ENCODE measurements at regions not wholly inside any gene's neighbourhood (a gene's known extent, or its start where the extent isn't known, plus 50 kb on each side); places are given as distances from the start of the nearest gene placed in this dataset.

DNA sequence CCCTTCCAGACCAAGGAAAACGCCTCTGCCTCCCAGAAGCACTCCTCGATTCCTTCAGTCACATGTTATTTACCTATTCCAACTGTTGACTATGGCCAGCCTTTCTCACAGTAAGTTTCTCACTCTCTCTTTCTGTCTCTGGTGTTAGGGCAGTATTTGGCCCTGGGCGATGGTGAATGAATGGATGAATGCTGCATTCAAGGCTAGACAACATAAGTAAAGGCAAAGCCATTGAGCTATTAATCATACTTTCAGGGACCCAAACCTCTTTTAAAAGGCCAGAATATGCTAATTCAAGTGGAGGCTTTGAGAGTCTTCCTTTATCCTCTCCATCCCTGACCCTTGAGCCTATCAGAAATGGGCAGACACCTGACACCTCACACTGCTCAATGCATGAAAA lies 78.5 kb downstream of the SEC61B start:
- CTCF ChIA-PET = no interaction called here

DNA sequence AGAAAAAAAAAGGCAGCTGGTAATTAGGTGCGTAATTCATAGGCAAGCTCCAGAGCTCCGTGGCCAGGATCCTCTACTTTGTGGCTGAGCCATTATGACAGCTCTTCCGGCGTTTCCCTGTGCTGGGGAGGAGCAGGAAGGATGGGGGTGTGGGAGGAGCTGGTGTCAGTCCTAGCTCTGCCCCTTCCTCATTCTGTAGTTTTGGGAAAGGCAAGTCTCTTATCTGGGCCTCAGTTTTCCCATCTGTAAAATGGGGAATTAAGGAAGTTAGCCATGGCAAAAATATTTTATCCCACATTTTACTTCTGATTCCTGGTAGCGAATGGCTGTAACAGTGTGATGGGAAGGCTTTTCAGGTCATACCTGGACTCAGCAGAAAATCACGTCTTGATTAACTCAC lies 81.1 kb downstream of the SEC61B start:
- no peak overlapping the region for H3K4me3 ChIP-seq (ENCODE audit: low read depth, low read length)
- ChIA-PET POLR2A (no interaction called here), CTCF (no interaction called here)
- no peak for DNase-seq (ENCODE audit: low read depth, low spot score)
- H3K27ac ChIP-seq (ENCODE audit: low read depth, low read length) = no peak overlapping the region
- H3K27me3 ChIP-seq (ENCODE audit: control insufficient read depth, insufficient read depth, low read length) = no peaks in the 10 kb centered on the region
- no peaks in the 10 kb centered on the region; the same call in 1 of the 2 replicates for H3K9me3 ChIP-seq (ENCODE audit: control insufficient read depth, insufficient read depth, low read length)
- TF ChIP-seq, protein P1, sequence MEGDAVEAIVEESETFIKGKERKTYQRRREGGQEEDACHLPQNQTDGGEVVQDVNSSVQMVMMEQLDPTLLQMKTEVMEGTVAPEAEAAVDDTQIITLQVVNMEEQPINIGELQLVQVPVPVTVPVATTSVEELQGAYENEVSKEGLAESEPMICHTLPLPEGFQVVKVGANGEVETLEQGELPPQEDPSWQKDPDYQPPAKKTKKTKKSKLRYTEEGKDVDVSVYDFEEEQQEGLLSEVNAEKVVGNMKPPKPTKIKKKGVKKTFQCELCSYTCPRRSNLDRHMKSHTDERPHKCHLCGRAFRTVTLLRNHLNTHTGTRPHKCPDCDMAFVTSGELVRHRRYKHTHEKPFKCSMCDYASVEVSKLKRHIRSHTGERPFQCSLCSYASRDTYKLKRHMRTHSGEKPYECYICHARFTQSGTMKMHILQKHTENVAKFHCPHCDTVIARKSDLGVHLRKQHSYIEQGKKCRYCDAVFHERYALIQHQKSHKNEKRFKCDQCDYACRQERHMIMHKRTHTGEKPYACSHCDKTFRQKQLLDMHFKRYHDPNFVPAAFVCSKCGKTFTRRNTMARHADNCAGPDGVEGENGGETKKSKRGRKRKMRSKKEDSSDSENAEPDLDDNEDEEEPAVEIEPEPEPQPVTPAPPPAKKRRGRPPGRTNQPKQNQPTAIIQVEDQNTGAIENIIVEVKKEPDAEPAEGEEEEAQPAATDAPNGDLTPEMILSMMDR (IDR thresholded peaks at IDR 0.05; ENCODE audit: low read depth, low read length) = no peak

More for the DNA sequence above, 78.5 kb downstream of the SEC61B start:
- H3K9me3 ChIP-seq (ENCODE audit: control insufficient read depth, insufficient read depth, low read length) = no peaks in the 10 kb centered on the region
- POLR2A ChIA-PET = no interaction called here
- TF ChIP-seq, protein P1 (IDR thresholded peaks at IDR 0.05; ENCODE audit: low read depth, low read length) = no peak
- H3K4me3 ChIP-seq (ENCODE audit: low read depth, low read length) = no peak overlapping the region
- DNase-seq (ENCODE audit: low read depth, low spot score) = no peak
- no peaks in the 10 kb centered on the region for H3K27me3 ChIP-seq (ENCODE audit: control insufficient read depth, insufficient read depth, low read length)
- no peak overlapping the region for H3K27ac ChIP-seq (ENCODE audit: low read depth, low read length)

DNA sequence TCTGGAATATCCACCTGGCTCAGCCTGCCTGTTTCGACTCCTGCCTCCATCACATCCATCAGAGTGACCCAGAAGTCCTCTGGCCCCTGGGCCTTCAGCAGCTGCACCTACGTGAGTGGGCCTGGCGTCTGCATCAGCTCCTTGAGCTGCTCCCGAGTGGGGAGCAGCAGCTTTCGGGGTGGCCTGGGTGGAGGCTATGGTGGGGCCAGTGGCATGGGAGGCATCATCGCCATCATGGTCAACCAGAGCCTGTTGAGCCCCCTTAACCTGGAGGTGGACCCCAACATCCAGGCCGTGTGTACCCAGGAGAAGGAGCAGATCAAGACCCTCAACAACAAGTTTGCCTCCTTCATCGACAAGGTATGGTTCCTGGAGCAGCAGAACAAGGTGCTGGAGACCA lies 83.0 kb downstream of the SEC61B start:
- ChIA-PET POLR2A (no interaction called here), CTCF (no interaction called here)
- Histone ChIP-seq H3K27ac (ENCODE audit: low read depth, low read length) (no peak overlapping the region), H3K27me3 (ENCODE audit: control insufficient read depth, insufficient read depth, low read length) (no peaks in the 10 kb centered on the region), H3K4me3 (ENCODE audit: low read depth, low read length) (no peak overlapping the region), H3K9me3 (ENCODE audit: control insufficient read depth, insufficient read depth, low read length) (no peaks in the 10 kb centered on the region; the same call in 1 of the 2 replicates)
- DNase-seq (ENCODE audit: low read depth, low spot score) = no peak
- TF ChIP-seq, protein P1 (IDR thresholded peaks at IDR 0.05; ENCODE audit: low read depth, low read length) = no peak

DNA sequence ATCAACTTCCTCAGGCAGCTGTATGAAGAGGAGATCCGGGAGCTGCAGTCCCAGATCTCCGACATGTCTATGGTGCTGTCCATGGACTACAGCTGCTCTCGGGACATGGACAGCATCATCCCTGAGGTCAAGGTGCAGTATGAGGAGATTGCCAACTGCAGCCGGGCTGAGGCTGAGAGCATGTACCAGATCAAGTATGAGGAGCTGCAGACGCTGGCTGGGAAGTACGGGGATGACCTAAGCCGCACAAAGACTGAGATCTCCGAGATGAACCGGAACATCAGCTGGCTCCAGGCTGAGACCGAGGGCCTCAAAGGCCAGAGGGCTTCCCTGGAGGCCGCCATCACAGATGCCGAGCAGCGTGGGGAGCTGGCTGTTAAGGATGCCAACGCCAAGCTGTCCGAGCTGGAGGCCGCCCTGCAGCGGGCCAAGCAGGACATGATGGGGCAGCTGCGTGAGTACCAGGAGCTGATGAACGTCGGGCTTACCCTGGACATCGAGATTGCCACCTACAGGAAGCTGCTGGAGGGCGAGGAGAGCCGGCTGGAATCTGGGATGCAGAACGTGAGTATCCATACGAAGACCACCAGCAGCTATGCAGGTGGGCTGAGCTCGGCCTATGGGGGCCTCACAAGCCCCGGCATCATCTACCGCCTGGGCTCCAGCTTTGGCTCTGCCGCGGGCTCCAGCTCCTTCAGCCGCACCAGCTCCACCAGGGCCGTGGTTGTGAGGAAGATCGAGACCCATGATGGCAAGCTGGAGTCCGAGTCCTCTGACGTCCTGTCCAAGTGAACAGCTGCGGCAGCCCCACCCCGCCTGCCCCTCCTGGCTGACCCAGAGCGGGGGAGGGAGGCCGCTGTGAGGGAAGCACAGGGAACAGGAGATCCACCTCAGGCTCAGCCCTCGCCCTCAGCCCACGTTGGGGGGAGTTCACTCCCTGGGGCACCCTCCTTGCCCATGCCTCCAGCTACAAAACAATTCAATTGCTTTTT lies 84.0 kb downstream of the SEC61B start:
- no peak overlapping the region for H3K27ac ChIP-seq (ENCODE audit: low read depth, low read length)
- no peaks in the 10 kb centered on the region for H3K27me3 ChIP-seq (ENCODE audit: control insufficient read depth, insufficient read depth, low read length)
- ChIA-PET POLR2A (no interaction called here), CTCF (no interaction called here)
- H3K4me3 ChIP-seq (ENCODE audit: low read depth, low read length) = no peak overlapping the region
- H3K9me3 ChIP-seq (ENCODE audit: control insufficient read depth, insufficient read depth, low read length) = no peaks in the 10 kb centered on the region; the same call in 1 of the 2 replicates
- TF ChIP-seq, protein P1 (IDR thresholded peaks at IDR 0.05; ENCODE audit: low read depth, low read length) = no peak
- no peak for DNase-seq (ENCODE audit: low read depth, low spot score)

DNA sequence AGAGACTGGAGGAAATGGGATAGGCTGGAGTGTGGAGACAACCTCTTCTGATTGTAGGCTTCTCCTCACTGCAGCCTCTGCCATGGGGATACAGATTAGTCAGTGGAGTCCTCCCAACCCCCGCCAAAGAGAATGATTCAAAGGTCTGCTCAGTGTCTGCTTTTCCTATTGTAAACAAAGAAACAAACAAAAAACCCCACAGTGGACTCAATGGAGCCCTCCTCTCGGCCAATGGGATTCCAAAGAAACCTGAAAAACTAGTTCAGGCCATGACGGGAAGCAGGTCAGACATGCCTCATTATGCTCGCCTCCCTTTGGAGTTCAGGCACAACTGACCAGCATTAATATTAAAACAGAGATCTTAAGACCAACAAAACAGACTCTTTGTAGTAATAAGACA lies 85.8 kb downstream of the SEC61B start:
- TF ChIP-seq, protein P1 (IDR thresholded peaks at IDR 0.05; ENCODE audit: low read depth, low read length) = no peak
- Histone ChIP-seq H3K9me3 (ENCODE audit: control insufficient read depth, insufficient read depth, low read length) (no peaks in the 10 kb centered on the region; the same call in 1 of the 2 replicates), H3K4me3 (ENCODE audit: low read depth, low read length) (no peak overlapping the region), H3K27ac (ENCODE audit: low read depth, low read length) (no peak overlapping the region), H3K27me3 (ENCODE audit: control insufficient read depth, insufficient read depth, low read length) (no peaks in the 10 kb centered on the region)
- ChIA-PET POLR2A (no interaction called here), CTCF (no interaction called here)
- DNase-seq (ENCODE audit: low read depth, low spot score) = no peak

Measured in AG04450 (cell line).